Tibial nerve (tissue), 4 donors: ENCODE measurements at regions not wholly inside any gene's neighbourhood (a gene's known extent, or its start where the extent isn't known, plus 50 kb on each side); places are given as distances from the start of the nearest gene placed in this dataset.

Experiments used
- DNase-seq, 2 donors: peaks; one replicate each; pipeline ENCODE4 v3.0.0-alpha.2; 2019; ENCODE audit warnings: low spot score in 2 of 2
- H3K27ac ChIP-seq, 4 donors: fragments of 200-600 bp; sonication (generic) in 3 of 4; one replicate each; pipeline ENCODE4 v1.5.1; 2017 to 2019; ENCODE audit warnings: mild to moderate bottlenecking in 1 of 4
- H3K27me3 ChIP-seq, 2 donors: fragments of 200-600 bp; sonication (generic) in 1 of 2; one replicate each; pipeline versions ENCODE4 v1.5.1 to v1.6.0; 2017 to 2019
- H3K36me3 ChIP-seq, 3 donors: fragments of 200-600 bp; sonication (generic); one replicate each; pipeline ENCODE4 v1.5.1; 2018 to 2019
- H3K4me1 ChIP-seq, 4 donors: fragments of 200-600 bp; sonication (generic) in 3 of 4; one replicate each; pipeline ENCODE4 v1.5.1; 2017 to 2019
- H3K4me3 ChIP-seq, 4 donors: fragments of 200-600 bp; sonication (generic) in 3 of 4; one replicate each; pipeline ENCODE4 v1.5.1; 2017 to 2019; ENCODE audit warnings: mild to moderate bottlenecking in 1 of 4, moderate library complexity in 1 of 4
- H3K9me3 ChIP-seq, 4 donors: fragments of 200-600 bp; sonication (generic) in 3 of 4; one replicate each; pipeline ENCODE4 v1.5.1; 2017 to 2019
- EP300 ChIP-seq, 2 donors: sonication (generic); formaldehyde crosslinking; IDR thresholded peaks; one replicate each; pipeline ENCODE4 v1.6.1; 2017; ENCODE audit warnings: antibody characterized with exemption in 2 of 2, mild to moderate bottlenecking in 1 of 2
- POLR2A ChIP-seq, 2 donors: fragments of 450-650 bp; IDR thresholded peaks; one replicate each; pipeline ENCODE4 v1.6.1; 2017; ENCODE audit warnings: antibody characterized with exemption in 2 of 2, mild to moderate bottlenecking in 2 of 2, moderate library complexity in 2 of 2
- WGBS, 2 donors: methylation state at CpG; one replicate each; pipeline ENCODE4 v1.1.5; 2018; 5-methylcytosine and 5-hydroxymethylcytosine counted together
- TF ChIP-seq, protein P1 (sequence below), 5 experiments: fragments of 200-600 bp in 3 of 5; fragments of 450-650 bp in 2 of 5; sonication (generic) in 3 of 5; IDR thresholded peaks; one replicate each; pipeline ENCODE4 v1.5.1; 2016 to 2019; ENCODE audit warnings: antibody characterized with exemption in 5 of 5, mild to moderate bottlenecking in 3 of 5, moderate library complexity in 2 of 5

DNA sequence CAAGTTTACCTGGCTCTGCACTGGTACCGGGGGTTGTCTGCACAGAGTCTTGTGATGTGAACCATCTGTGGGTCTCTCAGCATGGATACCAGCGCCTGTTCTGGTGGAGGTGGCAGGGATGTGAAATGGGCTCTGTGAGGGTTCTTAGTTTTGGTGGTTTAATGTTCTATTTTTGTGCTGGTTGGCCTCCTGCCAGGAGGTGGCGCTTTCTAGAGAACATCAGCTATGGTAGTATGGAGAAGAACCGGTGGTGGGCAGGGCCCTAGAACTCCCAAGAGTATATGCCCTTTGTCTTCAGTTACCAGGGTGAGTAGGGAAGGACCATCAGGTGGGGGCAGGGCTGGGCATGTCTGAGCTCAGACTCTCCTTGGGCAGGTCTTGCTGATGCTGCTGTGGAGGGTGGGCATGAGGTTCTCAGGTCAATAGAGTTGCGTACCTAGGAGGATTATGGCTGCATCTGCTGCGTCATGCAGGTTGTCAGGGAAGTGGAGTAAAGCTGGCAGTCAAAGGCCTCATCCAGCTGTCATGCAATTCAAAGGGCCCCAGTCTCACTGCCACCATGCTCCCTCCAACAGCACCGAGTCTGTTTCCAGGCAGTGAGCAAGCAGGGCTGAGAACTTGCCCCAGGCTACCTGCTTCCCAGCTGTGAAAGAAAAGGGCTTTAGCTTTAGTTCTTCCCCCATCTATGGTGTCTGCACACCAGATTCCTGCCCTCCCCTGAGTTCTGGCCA is 278.0 kb downstream of the METTL4 start:
- no peak for DNase-seq
- TF ChIP-seq EP300 (IDR thresholded peaks at IDR 0.05) (no peak), POLR2A (IDR thresholded peaks at IDR 0.05) (no peak)
- TF ChIP-seq, protein P1, sequence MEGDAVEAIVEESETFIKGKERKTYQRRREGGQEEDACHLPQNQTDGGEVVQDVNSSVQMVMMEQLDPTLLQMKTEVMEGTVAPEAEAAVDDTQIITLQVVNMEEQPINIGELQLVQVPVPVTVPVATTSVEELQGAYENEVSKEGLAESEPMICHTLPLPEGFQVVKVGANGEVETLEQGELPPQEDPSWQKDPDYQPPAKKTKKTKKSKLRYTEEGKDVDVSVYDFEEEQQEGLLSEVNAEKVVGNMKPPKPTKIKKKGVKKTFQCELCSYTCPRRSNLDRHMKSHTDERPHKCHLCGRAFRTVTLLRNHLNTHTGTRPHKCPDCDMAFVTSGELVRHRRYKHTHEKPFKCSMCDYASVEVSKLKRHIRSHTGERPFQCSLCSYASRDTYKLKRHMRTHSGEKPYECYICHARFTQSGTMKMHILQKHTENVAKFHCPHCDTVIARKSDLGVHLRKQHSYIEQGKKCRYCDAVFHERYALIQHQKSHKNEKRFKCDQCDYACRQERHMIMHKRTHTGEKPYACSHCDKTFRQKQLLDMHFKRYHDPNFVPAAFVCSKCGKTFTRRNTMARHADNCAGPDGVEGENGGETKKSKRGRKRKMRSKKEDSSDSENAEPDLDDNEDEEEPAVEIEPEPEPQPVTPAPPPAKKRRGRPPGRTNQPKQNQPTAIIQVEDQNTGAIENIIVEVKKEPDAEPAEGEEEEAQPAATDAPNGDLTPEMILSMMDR (IDR thresholded peaks at IDR 0.05), result no peak
- WGBS, 2 donors, result 83 to 85% methylated on average over 6 to 7 of the region's 7 CpGs

DNA sequence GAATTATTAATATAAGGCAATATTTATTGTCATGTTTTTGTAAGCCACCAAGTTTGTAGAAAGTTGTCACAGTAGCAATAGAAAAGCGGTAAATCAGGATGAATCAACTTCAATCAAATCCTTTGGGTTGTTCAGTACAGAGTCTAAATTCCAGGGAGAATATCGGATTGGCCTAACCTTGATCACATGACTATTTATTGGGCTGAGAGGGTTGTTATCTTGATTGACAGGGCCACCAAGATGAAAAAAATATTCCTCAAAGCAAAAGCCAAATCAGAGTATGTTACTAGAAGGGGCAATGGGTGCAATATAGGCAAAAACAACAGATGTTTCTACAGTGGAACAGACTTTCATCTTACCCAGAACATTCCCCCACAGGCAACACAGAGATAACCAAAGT is 270.0 kb downstream of the METTL4 start:
- no peak overlapping the region for H3K27ac ChIP-seq
- TF ChIP-seq EP300 (IDR thresholded peaks at IDR 0.05) (no peak), POLR2A (IDR thresholded peaks at IDR 0.05) (no peak)
- TF ChIP-seq, protein P1 (IDR thresholded peaks at IDR 0.05), result no peak
- 93 to 95% methylated on average over 2 of the region's 2 CpGs for WGBS, 2 donors
- H3K36me3 ChIP-seq, result no peaks in the 10 kb centered on the region
- no peaks in the 10 kb centered on the region for H3K9me3 ChIP-seq
- no peak overlapping the region for H3K4me3 ChIP-seq
- peaks cover 0 to 3% (median 0%) of the 10 kb centered on the region in 4 donors for H3K4me1 ChIP-seq
- no peak for DNase-seq
- no peaks in the 10 kb centered on the region for H3K27me3 ChIP-seq

More for the DNA sequence above, 278.0 kb downstream of the METTL4 start:
- Histone ChIP-seq H3K27me3 (no peaks in the 10 kb centered on the region), H3K4me1 (no peaks in the 10 kb centered on the region), H3K27ac (no peak overlapping the region), H3K4me3 (no peak overlapping the region), H3K36me3 (no peaks in the 10 kb centered on the region), H3K9me3 (no peaks in the 10 kb centered on the region)

DNA sequence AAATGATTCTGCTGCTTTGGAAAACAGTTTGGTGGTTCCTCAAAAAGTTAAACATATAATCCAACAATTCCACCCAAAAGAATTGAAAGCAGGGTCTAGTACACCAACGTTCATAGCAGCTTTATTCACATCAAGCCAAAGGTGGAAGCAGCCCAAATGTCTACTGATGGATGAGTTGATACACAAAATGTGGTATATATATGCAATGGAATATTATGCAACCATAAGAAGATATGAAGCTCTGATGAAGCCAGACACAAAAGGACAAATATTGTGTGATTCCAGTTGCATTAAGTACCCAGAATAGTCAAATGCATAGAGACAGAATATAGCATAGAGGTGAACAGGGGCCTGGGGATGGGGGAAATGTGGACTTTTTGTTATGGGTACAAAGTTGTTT is 269.3 kb downstream of the METTL4 start:
- no peaks in the 10 kb centered on the region for H3K27me3 ChIP-seq
- TF ChIP-seq, protein P1 (IDR thresholded peaks at IDR 0.05), result no peak
- TF ChIP-seq POLR2A (IDR thresholded peaks at IDR 0.05), result no peak
- no peak for DNase-seq
- no peak overlapping the region for H3K4me3 ChIP-seq
- H3K9me3 ChIP-seq, result no peaks in the 10 kb centered on the region
- WGBS, 2 donors, result 61 to 65% methylated on average over 1 of the region's 1 CpG
- H3K36me3 ChIP-seq, result no peaks in the 10 kb centered on the region
- no peak overlapping the region for H3K27ac ChIP-seq
- peaks cover 0 to 3% (median 0%) of the 10 kb centered on the region in 4 donors for H3K4me1 ChIP-seq

DNA sequence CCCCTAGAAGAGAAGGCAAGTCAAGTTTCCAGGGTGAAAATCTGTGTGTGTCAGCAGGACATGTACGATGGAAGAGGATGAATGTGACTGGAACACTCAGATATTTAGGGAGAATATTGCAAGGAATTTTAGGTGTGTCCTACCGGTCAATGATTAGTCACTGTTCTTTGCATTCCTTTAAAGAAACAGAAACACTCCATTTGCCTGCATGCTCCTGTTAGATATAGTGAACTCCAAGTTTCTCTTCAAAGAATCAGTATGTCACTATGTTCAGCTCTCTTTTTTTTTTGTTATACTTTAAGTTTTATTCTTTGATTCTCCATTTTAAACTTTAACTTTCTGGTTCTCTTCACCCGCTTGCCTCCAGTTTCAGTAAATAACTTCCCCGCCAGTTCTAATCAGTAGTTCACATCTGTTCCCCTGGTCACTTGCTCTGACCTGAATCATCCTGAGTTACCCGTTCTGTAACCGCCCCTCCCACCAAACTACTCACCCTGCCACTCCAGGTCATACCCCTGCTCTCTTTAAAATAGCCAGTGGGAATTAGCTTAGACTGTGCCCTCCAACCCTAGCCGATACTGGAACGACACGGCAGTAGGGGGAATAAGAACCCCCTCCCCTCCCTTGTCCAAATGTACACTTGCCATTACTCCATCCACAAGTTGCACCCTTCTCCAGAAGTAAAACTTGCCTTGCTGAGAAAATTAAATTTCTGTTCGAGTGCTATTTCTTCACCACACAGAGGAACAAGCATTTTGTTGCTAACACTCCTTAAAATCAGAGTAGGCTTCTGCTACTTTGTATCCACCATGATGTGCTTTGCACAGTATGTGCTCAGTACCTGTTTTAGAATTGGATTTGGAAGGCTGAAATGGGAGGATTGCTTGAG is 268.4 kb downstream of the METTL4 start:
- H3K9me3 ChIP-seq, result no peaks in the 10 kb centered on the region
- H3K27ac ChIP-seq, result no peak overlapping the region
- H3K4me3 ChIP-seq, result no peak overlapping the region
- no peak for DNase-seq
- no peaks in the 10 kb centered on the region for H3K27me3 ChIP-seq
- no peaks in the 10 kb centered on the region for H3K36me3 ChIP-seq
- peaks cover 0 to 3% (median 0%) of the 10 kb centered on the region in 4 donors for H3K4me1 ChIP-seq
- WGBS, 2 donors, result 55 to 57% methylated on average over 10 of the region's 10 CpGs
- TF ChIP-seq, protein P1 (IDR thresholded peaks at IDR 0.05), result no peak
- TF ChIP-seq POLR2A (IDR thresholded peaks at IDR 0.05) (no peak), EP300 (IDR thresholded peaks at IDR 0.05) (no peak)
